Kidney (tissue), 13 donors: ENCODE measurements at regions not wholly inside any gene's neighbourhood (a gene's known extent, or its start where the extent isn't known, plus 50 kb on each side); places are given as distances from the start of the nearest gene placed in this dataset.

Source experiments
- DNase-seq, 5 donors: peaks; one replicate each; pipeline ENCODE4 v3.0.0-alpha.2; 2013 to 2020
- FAIRE-seq: peaks from 2 replicates; lab custom pipeline; 2012; peaks lifted over from hg19 to GRCh38; lab: Jason Lieb, UNC
- H3K27ac ChIP-seq, 2 donors: one replicate each; pipeline ENCODE4 v1.7.0; 2013; ENCODE audit warnings: low read depth in 2 of 2, low read length in 2 of 2, inconsistent platforms in 1 of 2
- H3K27me3 ChIP-seq: one replicate; pipeline ENCODE4 v1.7.1; 2013; ENCODE audit warnings: low read length, inconsistent platforms; ENCODE audit not compliant: control insufficient read depth, insufficient read depth
- H3K36me3 ChIP-seq, 3 donors: one replicate each; pipeline versions ENCODE4 v1.7.0 to v1.7.1; 2013; ENCODE audit warnings: low read length in 3 of 3, control low read depth in 1 of 3, inconsistent platforms in 1 of 3; ENCODE audit not compliant: insufficient read depth in 3 of 3, control insufficient read depth in 2 of 3
- H3K4me1 ChIP-seq, 3 donors: one replicate each; pipeline versions ENCODE4 v1.7.0 to v1.7.1; 2013; ENCODE audit warnings: low read length in 3 of 3, inconsistent platforms in 1 of 3, low read depth in 1 of 3; ENCODE audit not compliant: control insufficient read depth in 2 of 3, insufficient read depth in 2 of 3
- H3K4me3 ChIP-seq, 3 donors: one replicate each; pipeline versions ENCODE4 v1.7.0 to v1.8.1; 2013; ENCODE audit warnings: low read length in 3 of 3, control low read depth in 1 of 3, inconsistent platforms in 1 of 3
- H3K9ac ChIP-seq, 3 donors: one replicate each; pipeline versions ENCODE4 v1.7.0 to v1.7.1; 2013; ENCODE audit warnings: low read length in 3 of 3, control low read depth in 1 of 3, inconsistent platforms in 1 of 3
- H3K9me3 ChIP-seq, 3 donors: one replicate each; pipeline versions ENCODE4 v1.7.0 to v1.7.1; 2013; ENCODE audit warnings: low read length in 3 of 3, control low read depth in 1 of 3, inconsistent platforms in 1 of 3; ENCODE audit not compliant: control insufficient read depth in 2 of 3, insufficient read depth in 1 of 3
- intact Hi-C: fragments of 100-400 bp; cut with DNase I; formaldehyde crosslinking; loops from one replicate; pipeline ENCODE4 v1.11.1; 2022
- TF ChIP-seq, protein P1 (sequence below): IDR thresholded peaks from 3 replicates; pipeline ENCODE4 v1.5.1; 2012; ENCODE audit warnings: mild to moderate bottlenecking, moderate library complexity, borderline replicate concordance; ENCODE audit not compliant: insufficient read depth; ENCODE audit errors: extremely low read depth
- donor health status: control.
- donor health status: control.
- donor health status: control.
- donor health status: control.
- donor health status: control.
- donor health status: DM: yes; HTN: yes; CAD: no.
- donor health status: Normal renal cell carcinoma (clear cell type).

DNA sequence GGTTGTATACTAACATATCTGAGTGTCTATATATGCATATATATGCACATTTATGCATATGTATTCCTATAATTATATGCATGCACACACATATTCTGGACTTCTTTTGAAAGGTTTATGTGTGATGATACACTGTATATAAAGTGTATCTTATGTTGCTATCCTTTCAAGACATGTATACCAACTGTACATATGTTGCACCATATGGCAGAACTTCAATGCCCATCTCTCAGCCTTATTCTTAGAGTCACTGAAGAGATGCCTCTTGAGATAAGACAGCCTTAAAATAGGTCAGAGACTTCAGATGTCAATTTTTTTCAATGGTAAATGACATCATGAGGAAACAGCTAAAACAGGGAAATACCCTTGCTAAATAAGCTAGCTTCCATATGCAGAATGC lies 461.4 kb downstream of the SPATA31D1 start:
- Histone ChIP-seq H3K27ac (no peak overlapping the region), H3K9ac (no peak overlapping the region), H3K9me3 (peaks cover 0 to 19% (median 3%) of the 10 kb centered on the region in 3 donors), H3K4me1 (no peaks in the 10 kb centered on the region), H3K36me3 (no peaks in the 10 kb centered on the region), H3K27me3 (no peaks in the 10 kb centered on the region), H3K4me3 (no peak overlapping the region)
- no peak for FAIRE-seq
- TF ChIP-seq, protein P1, sequence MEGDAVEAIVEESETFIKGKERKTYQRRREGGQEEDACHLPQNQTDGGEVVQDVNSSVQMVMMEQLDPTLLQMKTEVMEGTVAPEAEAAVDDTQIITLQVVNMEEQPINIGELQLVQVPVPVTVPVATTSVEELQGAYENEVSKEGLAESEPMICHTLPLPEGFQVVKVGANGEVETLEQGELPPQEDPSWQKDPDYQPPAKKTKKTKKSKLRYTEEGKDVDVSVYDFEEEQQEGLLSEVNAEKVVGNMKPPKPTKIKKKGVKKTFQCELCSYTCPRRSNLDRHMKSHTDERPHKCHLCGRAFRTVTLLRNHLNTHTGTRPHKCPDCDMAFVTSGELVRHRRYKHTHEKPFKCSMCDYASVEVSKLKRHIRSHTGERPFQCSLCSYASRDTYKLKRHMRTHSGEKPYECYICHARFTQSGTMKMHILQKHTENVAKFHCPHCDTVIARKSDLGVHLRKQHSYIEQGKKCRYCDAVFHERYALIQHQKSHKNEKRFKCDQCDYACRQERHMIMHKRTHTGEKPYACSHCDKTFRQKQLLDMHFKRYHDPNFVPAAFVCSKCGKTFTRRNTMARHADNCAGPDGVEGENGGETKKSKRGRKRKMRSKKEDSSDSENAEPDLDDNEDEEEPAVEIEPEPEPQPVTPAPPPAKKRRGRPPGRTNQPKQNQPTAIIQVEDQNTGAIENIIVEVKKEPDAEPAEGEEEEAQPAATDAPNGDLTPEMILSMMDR = no peak
- intact Hi-C loops = no loop called here
- no peak for DNase-seq

DNA sequence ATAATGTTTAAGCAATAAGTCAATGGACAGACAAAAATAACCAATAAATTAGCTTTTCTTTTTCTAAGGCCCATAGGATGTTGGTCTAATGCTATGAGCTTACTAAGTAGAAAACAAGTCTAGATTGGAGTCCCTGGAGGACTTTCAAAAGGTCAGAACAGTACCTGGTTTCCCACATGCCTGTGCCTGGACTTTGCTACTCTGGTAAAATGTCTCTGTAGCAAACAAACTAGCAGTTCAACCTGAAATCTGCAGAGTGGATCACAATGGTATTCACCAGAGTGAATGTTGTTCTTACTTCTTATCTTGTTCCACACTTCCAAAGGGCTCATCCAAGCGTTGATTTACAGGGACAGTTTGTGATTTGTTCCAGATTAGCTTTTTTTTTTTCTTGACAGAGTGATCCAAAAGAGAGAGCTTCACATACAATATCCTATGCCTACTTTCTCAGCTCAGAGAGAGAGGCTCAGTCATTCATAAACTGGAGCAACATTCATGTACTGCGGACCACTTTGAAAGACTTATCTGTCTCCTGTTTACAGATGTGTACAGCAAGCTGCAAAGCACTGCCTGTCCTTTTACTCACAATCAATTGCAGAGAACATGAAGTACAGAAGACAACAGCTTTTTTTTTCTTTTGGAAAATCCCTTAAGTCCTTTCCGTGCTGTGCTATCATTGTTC lies 466.1 kb downstream of the SPATA31D1 start:
- DNase-seq (no peak), FAIRE-seq (no peak)
- no peak overlapping the region for H3K4me3 ChIP-seq
- no peak overlapping the region for H3K9ac ChIP-seq
- H3K36me3 ChIP-seq = no peaks in the 10 kb centered on the region
- no peaks in the 10 kb centered on the region for H3K4me1 ChIP-seq
- H3K27me3 ChIP-seq = no peaks in the 10 kb centered on the region
- H3K27ac ChIP-seq = no peak overlapping the region
- H3K9me3 ChIP-seq = peaks cover 0 to 4% (median 0%) of the 10 kb centered on the region in 3 donors
- intact Hi-C loops = no loop called here
- TF ChIP-seq, protein P1 = no peak

DNA sequence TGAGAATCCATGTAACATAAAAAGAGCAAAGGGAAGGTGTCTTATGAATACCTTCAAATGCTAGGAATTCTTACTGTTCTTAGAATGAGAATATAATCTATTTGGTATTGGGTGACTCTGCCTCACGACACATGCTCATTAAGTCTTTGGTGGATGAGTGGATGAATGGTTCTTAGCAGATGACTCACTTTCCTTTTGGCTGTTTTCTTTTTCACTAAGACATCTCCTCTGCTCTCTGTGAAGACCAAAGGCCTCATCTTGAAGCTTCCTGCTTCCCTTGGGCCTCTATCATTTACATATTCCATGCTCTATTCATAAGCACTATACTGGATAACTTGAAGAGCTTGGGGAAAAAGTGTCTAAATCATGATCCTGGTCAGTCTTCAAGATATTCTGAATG lies 468.1 kb downstream of the SPATA31D1 start:
- H3K4me1 ChIP-seq = no peaks in the 10 kb centered on the region
- H3K9ac ChIP-seq = no peak overlapping the region
- H3K9me3 ChIP-seq = peaks cover 0 to 1% (median 0%) of the 10 kb centered on the region in 3 donors
- no peak overlapping the region for H3K4me3 ChIP-seq
- no peaks in the 10 kb centered on the region for H3K27me3 ChIP-seq
- DNase-seq (no peak), FAIRE-seq (no peak)
- H3K27ac ChIP-seq = no peak overlapping the region
- no peaks in the 10 kb centered on the region for H3K36me3 ChIP-seq
- intact Hi-C loops = no loop called here
- TF ChIP-seq, protein P1 = no peak

DNA sequence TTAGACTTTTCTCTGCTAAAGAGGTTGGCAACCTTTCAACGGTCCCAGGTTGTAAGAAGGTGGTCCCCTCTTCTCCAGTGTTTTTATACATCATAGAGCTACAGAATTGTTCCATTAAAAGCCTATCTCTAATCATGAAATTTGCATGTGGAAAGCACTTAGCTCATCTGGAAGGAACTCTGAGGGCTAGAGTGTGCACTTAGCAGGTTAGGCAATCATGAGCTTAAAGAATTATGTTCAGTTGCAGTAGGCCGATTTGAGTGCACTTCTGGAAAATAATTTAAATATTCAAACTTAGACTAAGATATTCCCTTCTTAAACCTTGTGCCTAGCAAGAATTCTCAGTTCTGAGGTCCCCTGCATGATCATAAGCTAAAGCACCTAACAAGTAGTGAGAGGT lies 468.7 kb downstream of the SPATA31D1 start:
- no peaks in the 10 kb centered on the region for H3K4me1 ChIP-seq
- FAIRE-seq (no peak), DNase-seq (no peak)
- no peak overlapping the region for H3K9ac ChIP-seq
- H3K27me3 ChIP-seq = no peaks in the 10 kb centered on the region
- intact Hi-C loops = no loop called here
- TF ChIP-seq, protein P1 = no peak
- no peaks in the 10 kb centered on the region for H3K9me3 ChIP-seq
- H3K27ac ChIP-seq = no peak overlapping the region
- H3K36me3 ChIP-seq = no peaks in the 10 kb centered on the region
- no peak overlapping the region for H3K4me3 ChIP-seq
